Stimulated activated CD4-positive, alpha-beta T cell treated with anti-CD3 and anti-CD28 coated beads, Interleukin-4, amount 100 ng/mL, for 1 hour (primary cell): ENCODE measurements at regions not wholly inside any gene's neighbourhood (a gene's known extent, or its start where the extent isn't known, plus 50 kb on each side); places are given as distances from the start of the nearest gene placed in this dataset.

Experiments
- DNase-seq: peaks from one replicate; pipeline ENCODE4 v3.0.0-alpha.2; 2020

DNA sequence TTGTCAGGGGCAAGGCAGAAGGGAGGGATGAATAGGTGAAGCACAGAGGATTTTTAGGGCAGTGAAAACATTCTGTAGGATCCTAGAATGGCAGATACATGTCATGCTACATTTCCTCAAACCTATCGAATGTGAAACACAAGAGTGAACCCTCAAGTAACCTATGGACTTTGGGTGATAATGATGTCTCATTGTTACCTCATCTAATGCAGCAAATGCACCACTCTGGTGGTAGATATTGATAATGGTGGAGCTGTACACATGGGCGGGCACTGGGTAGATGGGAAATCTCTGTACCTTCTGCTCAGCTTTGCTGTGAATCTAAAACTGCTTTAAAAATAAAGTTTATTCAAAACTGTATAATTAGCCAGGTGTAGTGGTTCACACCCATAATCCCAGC lies 95.2 kb upstream of the NCK2 start:
- no peak for DNase-seq

DNA sequence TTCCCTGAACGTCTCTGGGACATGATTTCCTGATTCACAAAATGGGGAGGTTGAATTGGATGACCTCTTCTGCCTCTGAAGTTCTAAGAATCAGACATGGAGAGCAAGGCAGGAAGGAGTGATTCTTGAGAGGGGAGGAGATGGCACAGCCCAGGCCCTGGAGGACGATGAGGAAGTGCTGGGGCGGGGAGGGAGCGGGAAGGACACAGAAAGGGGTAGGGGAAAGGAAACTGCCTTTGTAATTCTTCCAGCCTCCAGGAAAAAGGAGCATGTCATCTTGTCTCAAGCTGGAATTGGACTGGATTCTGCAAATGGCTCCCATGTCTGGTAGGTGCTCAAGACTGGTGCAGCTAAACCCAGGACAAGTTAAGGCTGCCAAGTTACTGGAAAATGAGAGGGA lies 97.0 kb upstream of the NCK2 start:
- no peak for DNase-seq

DNA sequence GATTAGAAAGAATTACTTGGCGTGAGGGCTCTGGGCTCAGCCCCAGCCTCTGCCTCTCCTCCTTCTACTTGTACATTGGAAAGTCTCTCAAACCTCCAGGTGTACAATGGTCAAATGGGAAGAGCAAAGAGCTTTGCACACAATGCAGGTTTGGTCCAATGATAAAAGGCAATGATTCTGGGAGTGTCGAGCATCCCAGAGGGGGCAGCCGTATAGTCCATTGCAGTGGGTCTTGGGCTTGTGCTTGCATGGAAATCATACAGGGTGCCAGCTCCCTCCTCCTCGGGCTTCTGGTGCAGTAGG lies 98.0 kb upstream of the NCK2 start:
- no peak for DNase-seq

DNA sequence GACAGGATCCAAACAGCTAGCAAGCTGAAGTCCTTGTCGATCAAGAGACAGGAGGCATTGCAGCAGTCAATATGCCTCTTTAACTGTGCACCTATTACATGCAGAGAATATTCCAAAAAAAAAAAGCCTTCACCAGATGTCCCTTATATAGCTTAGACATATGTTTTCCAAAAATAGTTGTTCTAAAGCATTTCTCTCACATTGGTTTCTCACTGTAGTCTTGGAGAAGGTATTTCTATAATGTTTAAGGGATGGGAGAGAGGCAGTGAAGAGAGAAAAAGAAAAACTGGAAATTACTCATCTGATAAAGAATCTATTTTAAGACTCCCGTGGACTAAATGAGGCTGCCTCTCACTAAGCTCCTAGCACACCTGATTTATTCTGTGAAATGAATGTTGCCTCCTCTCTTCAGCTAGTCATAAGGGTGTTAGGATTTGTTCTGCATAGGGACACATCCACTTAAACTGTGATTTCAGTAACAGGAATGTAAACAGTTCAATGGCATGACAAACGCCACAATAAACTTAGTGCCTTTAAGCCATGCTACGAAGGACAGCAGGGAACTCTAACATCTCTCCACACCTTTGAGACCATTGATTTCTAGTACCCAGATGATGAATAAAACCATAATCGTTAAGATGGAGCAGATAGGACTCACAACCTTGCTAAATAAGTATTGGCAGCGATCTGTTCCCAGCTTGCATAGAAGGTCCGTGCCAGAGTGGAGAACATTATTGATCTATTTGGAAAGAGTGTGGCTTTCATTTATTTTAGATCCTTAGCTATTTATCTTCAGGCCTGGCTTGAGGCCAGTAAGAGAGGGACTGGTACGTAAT lies 98.6 kb upstream of the NCK2 start:
- no peak for DNase-seq

DNA sequence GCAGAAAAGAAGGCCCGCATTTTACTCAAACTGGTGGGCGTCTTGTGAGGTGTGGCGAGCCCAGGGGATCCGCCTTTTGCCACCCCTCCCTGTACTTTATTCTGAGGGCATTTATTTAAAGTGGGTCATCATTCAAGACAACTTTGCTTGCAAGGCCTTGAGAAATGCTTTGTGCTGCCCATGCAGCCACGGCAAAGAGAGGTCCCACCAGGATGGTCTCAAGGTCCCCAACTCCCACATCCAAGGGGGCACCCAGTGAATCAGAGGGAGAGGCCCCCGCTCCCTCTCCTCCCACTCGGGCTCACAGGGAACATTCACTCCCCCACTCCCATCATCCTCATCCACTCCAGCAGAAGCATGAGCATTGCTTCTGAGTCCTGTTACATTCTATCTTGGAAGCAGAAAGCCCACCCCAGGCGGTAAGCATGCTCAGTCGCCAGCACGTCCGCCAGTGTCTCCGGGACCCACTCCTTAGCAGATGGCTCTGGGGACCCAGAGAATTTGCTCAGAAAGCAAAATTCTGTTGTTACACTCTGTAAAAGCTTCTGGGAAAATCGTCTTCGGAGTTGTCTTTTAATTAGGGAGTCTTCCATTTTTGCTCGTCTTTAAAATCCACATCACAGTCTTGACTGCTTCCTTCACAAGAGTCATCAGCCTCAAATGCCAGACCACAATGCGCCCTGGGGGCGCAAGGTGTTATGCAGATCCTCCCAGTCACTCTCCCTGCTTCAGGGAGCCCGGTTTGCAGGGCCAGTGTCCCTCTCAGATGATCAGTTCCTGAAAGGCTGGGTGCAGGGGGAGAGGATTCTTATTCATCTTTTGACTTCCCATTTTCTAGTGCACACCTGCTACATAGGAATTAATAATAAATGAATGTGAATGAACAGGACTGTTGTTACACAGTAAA lies 99.4 kb upstream of the NCK2 start:
- no peak for DNase-seq

DNA sequence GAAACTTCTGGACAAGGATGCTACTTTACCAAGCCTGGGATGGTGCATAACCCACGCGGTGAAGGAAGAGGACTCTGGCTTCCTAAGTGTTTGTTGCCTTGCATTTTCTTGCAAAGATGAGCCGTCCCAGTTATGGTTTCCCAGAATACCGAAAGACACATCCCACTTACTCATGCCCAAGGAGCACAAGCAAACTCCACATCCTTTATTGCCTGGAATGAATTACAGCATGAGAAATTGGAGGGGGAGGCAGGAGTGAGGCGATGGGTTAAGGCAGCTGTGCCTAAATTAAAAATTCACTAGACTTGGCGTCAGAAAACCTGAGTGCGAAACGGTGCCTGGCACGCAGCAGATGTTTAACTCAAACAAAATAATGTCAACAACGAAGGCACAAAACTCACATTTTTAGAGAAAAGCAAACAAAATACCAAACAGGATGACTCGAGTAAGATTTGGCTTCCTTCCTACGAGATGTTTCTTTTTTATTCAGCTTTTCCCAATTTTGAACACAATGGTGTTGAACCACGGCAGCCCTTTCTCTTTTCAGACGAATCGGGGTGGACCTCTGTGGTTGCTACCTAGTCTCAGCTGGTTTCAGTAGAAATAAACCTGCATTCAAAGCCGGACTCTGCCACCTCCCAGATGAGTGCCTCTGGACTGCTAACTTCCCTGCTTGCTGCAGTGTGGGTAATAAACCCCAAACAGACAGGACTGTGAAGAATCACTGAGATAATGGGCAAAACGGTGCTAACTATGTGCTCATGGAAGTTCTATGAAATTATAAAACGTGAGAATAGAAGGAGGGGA lies 100.3 kb upstream of the NCK2 start:
- no peak for DNase-seq

DNA sequence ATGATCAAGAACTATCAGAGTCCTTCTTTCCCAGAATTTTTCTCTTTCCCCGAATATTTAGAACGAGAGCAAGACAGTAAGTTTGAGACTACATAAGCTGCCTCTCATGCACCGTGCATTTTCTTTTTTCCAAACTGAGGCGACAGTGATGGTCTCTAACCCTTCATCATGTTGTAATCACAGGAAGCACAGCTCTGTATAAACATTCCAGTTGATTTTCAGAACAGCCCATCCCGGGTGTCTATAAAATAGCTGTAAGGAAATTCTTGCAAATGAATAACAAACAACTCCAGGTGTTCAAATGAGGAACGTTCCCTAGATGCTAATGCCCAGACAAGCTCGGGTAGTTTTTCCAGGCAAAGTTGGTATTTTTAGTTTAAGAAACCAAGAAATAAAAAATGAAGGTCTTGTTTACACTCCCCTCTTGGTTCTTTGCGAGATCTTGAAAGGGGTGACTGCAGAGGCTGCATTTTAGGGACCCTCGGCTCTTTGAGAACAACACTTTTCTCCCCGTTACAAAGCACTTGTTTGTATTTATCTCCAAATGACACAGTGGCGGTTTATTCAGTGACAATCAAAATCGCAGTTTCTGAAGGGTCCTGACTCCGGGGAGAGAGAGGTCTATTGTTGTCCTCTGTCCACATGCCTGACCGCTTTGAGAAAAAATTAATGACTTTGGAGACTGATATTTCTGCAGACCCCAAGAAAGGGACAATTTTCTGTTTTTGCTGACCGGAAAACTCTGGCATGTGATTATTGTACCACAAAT lies 101.1 kb upstream of the NCK2 start:
- no peak for DNase-seq

DNA sequence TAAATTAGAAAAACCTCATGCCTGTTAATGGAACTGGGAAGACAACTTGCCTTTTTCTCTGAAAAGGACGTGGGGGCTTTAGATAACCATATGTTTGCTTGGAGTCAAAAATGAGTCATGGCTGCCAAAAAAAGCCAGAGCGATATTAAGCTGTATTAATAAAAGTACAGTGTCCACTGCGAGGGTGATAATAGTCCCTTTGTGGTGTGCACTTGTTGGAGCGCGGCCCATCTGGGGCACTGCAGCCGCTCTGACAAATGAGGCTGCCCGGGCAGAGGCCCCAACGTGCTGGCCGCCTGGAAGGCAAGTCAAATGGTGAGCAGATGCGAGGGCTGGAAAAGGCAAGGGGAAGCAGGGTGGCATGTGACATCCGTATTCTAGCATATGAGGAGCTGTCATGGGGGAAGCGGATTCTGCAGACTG lies 103.3 kb upstream of the NCK2 start:
- DNase-seq: no peak

DNA sequence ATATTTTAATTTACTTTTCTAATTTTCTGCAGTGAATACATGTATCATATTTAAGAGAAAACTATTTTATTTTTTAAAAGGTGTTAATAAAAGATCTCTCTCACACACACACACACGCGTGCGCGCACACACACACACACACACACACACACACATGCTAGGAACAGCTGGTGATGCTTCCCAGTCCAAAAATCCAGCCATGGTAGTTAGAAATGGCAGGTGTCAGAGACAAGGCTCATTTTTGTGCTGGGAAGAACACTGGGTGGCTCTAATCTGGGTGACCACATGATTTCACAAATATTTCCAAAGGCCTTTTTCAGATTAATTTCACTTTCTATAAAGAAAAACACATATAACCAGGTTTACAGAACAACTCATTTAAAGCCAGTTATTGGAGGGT lies 104.5 kb upstream of the NCK2 start:
- DNase-seq: no peak

DNA sequence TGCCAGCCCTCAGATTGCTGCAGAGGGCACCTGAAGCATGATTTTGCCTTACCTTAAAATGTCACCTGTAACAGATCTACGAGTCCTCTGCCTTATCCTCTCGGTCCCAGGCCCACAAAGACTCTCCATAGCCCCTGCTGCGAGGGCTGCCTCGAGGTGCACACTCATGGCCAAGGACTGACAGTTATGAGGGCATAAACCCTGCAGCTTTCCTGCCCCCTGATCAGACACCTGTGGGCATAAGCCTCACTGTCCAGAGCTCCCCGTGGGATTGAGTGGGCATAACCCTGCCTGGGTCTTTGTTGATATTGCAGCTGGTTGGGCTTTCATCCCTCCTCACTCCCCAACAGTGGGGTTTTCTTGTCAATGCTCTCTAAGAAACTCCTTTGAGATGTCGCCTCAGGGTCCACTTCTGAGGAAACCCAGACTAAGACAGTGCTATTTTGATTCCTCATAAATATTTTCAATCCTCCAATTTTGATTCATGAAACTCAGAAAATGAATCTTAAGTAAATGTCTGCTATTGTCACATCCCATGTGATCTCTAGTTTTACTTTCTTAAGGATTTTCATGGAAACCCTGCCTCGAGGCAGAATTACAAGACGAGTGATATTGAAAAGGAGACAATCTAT lies 108.5 kb upstream of the NCK2 start:
- DNase-seq: no peak

DNA sequence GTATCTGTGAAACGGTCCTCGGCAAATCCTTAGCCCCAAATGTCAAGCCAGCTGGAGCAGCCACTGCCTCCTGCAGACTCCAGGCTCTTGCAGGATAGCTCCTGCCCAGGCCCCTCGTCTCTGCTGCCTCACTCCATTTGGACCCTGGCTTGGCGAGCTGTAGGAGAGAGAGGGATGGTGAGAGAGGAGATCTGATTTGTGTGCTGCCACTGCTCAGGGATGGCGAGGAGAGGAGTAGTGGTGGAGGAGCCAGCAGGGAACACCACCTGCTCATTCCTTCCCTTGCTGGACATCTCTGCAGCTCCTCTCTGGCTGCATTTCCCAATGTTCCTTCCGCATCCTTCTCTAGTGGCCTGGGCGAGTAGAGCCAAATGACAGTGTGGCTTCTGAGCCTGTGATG lies 109.1 kb upstream of the NCK2 start:
- no peak for DNase-seq

DNA sequence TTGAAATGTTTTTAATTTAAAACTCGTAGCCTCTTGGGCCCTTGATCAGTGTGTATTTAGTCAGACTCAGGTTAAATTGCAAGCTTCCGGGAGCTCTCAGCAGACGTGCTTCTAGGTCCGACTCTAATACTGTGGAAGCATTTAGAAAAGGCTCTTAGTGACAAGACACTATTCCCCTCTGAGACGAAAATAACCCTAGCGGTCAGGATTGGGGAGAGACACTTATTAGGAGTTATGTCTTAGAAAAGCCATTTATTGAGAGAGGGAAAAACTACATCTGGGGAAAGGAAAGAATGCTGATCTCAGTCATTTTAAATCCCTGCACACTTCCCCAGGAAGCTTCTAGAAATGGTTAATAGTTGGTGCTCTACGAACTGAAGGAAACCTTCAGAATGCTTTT lies 110.5 kb upstream of the NCK2 start:
- no peak for DNase-seq

DNA sequence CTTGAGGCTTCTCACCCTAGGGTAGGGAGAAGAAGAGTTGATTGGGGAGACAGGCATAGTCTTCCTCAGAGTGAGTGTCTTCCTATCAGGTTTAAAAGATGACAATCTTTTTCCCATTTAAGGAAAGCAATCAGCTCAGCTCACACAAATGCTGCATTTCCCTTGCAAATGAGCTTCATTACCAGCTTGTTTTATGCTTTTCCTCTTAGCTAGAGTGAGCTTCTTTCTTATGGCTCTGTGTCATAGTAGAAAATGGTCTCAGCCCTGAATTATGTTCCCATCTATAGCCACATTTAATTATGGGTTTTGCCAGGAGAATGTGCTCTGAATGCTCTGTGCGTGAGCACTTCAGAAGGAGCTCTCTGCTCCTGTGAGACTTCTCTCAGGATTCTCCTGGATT lies 112.8 kb upstream of the NCK2 start:
- DNase-seq: no peak

DNA sequence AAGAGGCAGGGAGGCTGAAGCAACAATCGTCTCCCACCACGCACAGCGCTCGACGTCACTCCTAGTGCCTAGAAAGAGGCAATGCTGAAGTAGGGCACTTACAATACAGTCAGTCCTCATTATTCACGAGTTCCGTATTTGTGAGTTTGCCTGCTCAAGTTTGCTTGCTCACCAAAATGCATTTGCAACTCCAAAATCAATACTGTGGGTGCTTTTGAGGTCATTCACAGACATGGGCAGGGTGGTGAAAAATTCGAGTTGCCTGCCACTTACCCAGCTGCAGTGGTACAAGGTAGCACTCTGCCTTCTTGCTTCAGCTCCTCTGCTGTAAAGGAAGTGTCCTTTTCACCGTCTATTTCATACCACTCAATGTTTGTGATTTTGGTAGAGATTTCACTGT lies 113.7 kb upstream of the NCK2 start:
- no peak for DNase-seq

DNA sequence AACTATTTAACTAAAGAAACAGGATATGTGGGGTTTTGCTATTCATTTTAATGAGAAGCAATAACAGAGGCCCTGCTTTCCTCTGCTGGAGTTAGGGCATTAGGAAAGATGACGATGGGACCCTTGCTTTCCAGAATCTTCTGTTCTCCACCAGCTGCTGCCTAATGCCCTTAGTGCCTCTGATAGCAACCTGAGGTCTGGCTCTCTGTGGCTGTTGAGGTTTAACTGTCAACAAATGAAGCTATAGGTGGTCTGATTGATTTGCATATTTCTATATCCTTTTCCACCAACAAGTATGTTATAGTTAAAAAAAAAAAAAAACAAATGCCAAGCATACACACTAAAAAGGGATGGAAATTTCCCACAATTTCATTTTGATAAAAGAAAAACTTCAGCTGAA lies 115.1 kb upstream of the NCK2 start:
- DNase-seq: no peak

DNA sequence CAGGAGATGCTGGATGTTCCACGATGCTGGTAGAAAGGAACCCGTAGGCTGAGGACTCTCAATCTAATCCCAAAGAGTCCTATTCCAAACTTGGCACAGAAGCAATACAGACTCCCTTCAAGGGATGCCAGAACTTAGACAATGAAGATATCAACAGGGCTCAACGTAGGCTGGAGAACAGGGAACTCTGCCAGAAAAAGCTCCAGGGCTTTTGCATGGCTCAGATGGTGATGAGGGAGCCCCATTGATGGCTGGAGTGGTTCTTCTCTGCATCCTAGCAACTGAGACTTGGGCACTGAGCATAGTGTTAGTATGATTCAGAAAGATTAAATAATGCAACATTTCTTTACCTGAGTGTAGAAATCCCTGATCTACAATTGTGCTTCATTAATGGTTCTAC lies 117.2 kb upstream of the NCK2 start:
- DNase-seq: no peak

DNA sequence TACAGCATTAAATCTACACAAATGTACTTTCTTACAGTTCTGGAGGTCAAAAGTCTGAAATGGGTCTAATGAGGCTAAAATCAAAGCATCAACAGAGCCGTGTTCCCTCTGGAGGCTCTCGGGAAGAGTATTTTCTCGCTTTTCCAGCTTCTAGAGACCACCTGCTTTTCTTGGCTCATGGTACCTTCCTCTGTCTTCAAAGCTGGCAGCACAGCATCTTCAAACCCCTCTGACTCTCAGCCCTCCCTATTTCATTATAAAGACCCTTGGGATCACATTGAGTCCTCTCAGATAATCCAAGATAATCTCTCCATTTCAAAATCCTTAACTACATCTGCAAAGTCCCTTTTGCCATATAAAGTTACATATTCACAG lies 117.8 kb upstream of the NCK2 start:
- DNase-seq: no peak

DNA sequence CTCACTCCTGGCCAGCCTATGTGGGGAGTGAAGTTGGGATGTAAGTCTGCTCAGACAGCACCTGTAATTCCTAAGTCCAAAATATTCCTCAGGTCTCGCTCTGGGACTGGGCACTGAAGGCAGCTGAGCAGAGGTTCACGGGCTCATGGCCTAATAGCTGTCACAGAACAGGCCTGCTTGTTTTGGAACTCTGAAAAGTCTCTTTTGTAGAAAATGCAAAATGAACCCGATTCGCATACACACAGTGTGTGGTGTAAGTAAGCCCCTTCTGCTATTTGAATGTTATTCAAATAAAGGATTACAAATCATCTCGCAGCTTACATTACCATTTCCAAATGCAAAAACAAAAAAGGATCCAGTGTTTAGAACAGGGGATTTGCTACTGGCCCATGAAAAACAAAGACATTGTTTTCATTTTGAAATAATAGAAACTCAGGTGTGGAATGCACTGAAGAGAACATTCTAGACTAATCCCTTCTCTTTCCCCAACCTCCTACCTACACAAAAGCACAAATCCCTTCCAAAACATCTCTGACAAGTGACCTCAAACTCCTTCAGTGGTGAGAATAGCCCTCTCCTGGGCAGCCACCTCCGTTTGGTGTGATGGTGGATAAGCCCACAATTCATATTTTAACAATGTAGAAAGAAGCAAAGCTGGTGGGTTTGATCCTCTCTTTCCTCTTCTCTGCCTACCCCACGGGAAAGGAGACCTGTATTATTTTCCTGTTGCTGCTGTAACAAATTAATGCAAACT lies 118.3 kb upstream of the NCK2 start:
- DNase-seq: no peak

DNA sequence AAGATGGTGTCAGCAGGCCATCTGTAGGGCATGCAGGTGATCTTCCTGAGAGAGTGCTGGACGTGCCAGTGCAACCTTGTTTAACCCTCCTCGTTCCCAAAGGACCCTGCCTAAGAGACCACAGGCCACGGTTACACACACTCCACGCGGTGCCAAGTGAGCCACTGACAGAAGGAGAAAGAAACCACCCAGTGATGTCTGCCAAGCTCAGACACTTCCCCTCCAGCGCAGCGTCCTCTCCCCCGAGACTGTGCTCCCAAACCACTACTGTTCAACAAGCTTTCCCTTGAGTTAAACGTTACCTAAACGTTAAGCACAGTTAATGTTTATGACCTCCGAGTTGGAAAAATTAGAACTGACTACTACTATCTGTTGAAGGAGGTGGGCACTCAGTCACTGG lies 119.1 kb upstream of the NCK2 start:
- DNase-seq: no peak

DNA sequence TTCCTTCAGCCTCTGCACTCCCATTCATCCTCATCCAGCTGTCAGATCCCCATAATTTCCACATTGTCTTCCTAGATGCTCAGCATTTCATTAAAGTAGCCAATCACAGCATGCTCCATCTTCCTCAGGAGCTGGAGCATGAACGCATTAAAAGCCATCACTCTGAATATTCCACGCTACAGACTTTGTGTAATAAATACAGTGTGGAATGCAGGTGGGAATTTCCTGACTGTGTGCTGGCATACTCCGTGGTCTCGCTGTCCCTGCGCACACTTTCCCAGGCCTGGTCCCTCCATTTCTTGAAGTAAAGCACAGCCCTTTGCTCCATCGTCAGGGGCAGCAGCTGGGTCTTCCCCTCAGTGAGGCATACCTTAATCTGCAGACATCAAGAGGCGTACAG lies 123.7 kb upstream of the NCK2 start:
- DNase-seq: no peak

DNA sequence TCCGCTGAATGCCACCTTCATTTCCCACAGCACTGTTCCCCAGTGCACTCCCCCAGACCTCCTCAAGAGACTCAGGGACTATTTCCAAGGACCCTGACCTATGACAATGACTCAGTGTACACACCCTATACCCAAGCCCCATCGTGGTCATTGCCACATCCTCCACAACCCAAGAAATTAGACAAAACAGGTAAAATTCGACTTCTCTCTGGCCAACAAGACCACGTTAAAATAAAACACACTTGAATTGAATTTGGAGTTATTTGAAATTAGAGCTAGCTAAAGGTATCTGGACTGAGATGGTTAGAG lies 126.4 kb upstream of the NCK2 start:
- DNase-seq: no peak
